WTC11 (cell line): ENCODE measurements at regions not wholly inside any gene's neighbourhood (a gene's known extent, or its start where the extent isn't known, plus 50 kb on each side); places are given as distances from the start of the nearest gene placed in this dataset.

ENCODE experiments used
- ATAC-seq: fragments of 200-7000 bp; cut with Tn5 transposase; 2 replicates; pipeline ENCODE4 v1.10.0; 2021; ENCODE audit warnings: mild to moderate bottlenecking, moderate library complexity
- CTCF ChIA-PET: fragments of 300-600 bp; sonication (Branson Sonifier 250); formaldehyde crosslinking; loops from one replicate; lab custom pipeline; 2021; ENCODE audit warnings: antibody characterized with exemption; lab: Charles Lee
- POLR2A ChIA-PET: fragments of 350-600 bp; sonication (Branson Sonifier 250); formaldehyde crosslinking; loops from one replicate; lab custom pipeline; 2021; ENCODE audit warnings: antibody characterized with exemption; lab: Charles Lee
- DNase-seq: peaks from one replicate; pipeline ENCODE4 v3.0.0; 2021; ENCODE audit warnings: low spot score
- H3K27ac Mint-ChIP-seq: 2 replicates; pipeline ENCODE4 v1.8.0; 2021; ENCODE audit warnings: mixed read lengths
- H3K27me3 Mint-ChIP-seq: 2 replicates; pipeline ENCODE4 v1.8.0; 2021; ENCODE audit warnings: low read depth, mild to moderate bottlenecking, moderate library complexity, mixed read lengths
- H3K36me3 Mint-ChIP-seq: 2 replicates; pipeline ENCODE4 v1.8.0; 2021; ENCODE audit warnings: mixed read lengths
- H3K4me1 Mint-ChIP-seq: 2 replicates; pipeline ENCODE4 v1.8.0; 2022; ENCODE audit warnings: mixed read lengths
- H3K4me3 Mint-ChIP-seq: 2 replicates; pipeline ENCODE4 v1.8.0; 2021; ENCODE audit warnings: mild to moderate bottlenecking, moderate library complexity, mixed read lengths
- H3K9me3 Mint-ChIP-seq: 2 replicates; pipeline ENCODE4 v1.8.0; 2021; ENCODE audit warnings: mixed read lengths
- ARID4B ChIP-seq: sonication (generic); formaldehyde crosslinking; IDR thresholded peaks from 2 replicates; pipeline ENCODE4 v1.8.0; 2023; ENCODE audit warnings: missing genetic modification reagents, mild to moderate bottlenecking, borderline replicate concordance
- CDX4 ChIP-seq: fragments of 250-450 bp; sonication (Bioruptor Pico); IDR thresholded peaks from 2 replicates; pipeline ENCODE4 v1.9.0; 2021; ENCODE audit warnings: moderate library complexity, mild to moderate bottlenecking, inconsistent platforms, borderline replicate concordance
- CREB1 ChIP-seq: sonication (generic); formaldehyde crosslinking; IDR thresholded peaks from 2 replicates; pipeline ENCODE4 v1.8.0; 2023; ENCODE audit warnings: mild to moderate bottlenecking, missing genetic modification reagents
- CREM ChIP-seq: sonication (generic); formaldehyde crosslinking; IDR thresholded peaks from 2 replicates; pipeline ENCODE4 v1.8.1; 2022; ENCODE audit warnings: mild to moderate bottlenecking, missing genetic modification reagents, moderate library complexity
- FOXJ3 ChIP-seq: sonication (generic); formaldehyde crosslinking; IDR thresholded peaks from 2 replicates; pipeline ENCODE4 v1.9.0; 2021; ENCODE audit warnings: missing genetic modification reagents, mild to moderate bottlenecking, borderline replicate concordance
- GTF2I ChIP-seq: fragments of 250-450 bp; sonication (Bioruptor Pico); conservative IDR thresholded peaks from 2 replicates; pipeline ENCODE4 v1.4.0; 2021; ENCODE audit warnings: mild to moderate bottlenecking
- HMGXB4 ChIP-seq: sonication (generic); formaldehyde crosslinking; IDR thresholded peaks from 2 replicates; pipeline ENCODE4 v1.8.1; 2023; ENCODE audit warnings: mild to moderate bottlenecking, moderate library complexity, missing genetic modification reagents
- JAZF1 ChIP-seq: fragments of 250-450 bp; sonication (Bioruptor Pico); IDR thresholded peaks from 2 replicates; pipeline ENCODE4 v1.9.0; 2021; ENCODE audit warnings: moderate library complexity, mild to moderate bottlenecking, inconsistent platforms
- JUN ChIP-seq: sonication (generic); formaldehyde crosslinking; IDR thresholded peaks from 2 replicates; pipeline ENCODE4 v1.8.0; 2023; ENCODE audit warnings: mild to moderate bottlenecking, missing genetic modification reagents
- KAT7 ChIP-seq: sonication (generic); formaldehyde crosslinking; IDR thresholded peaks from 2 replicates; pipeline ENCODE4 v1.8.1; 2023; ENCODE audit warnings: missing genetic modification reagents, mild to moderate bottlenecking, borderline replicate concordance
- MXD4 ChIP-seq: fragments of 250-450 bp; sonication (Bioruptor Pico); IDR thresholded peaks from 2 replicates; pipeline ENCODE4 v1.8.0; 2021; ENCODE audit warnings: mild to moderate bottlenecking, moderate library complexity, borderline replicate concordance
- NFE2L1 ChIP-seq: sonication (generic); formaldehyde crosslinking; IDR thresholded peaks from 2 replicates; pipeline ENCODE4 v1.8.1; 2023; ENCODE audit warnings: missing genetic modification reagents
- SOX15 ChIP-seq: fragments of 250-450 bp; sonication (Bioruptor Pico); IDR thresholded peaks from 2 replicates; pipeline ENCODE4 v1.9.0; 2021; ENCODE audit warnings: mild to moderate bottlenecking
- TEAD1 ChIP-seq: sonication (generic); formaldehyde crosslinking; IDR thresholded peaks from 2 replicates; pipeline ENCODE4 v1.8.0; 2022; ENCODE audit warnings: mild to moderate bottlenecking, missing genetic modification reagents
- TF ChIP-seq, protein P1 (sequence below): sonication (generic); formaldehyde crosslinking; IDR thresholded peaks from 2 replicates; pipeline ENCODE4 v1.8.1; 2023; ENCODE audit warnings: mild to moderate bottlenecking, missing genetic modification reagents, borderline replicate concordance
- TF ChIP-seq, protein P2 (sequence below): sonication (generic); formaldehyde crosslinking; IDR thresholded peaks from 2 replicates; pipeline ENCODE4 v1.8.0; 2022; ENCODE audit warnings: mild to moderate bottlenecking, missing genetic modification reagents
- TF ChIP-seq, protein P3 (sequence below): sonication (generic); formaldehyde crosslinking; IDR thresholded peaks from 2 replicates; pipeline ENCODE4 v1.8.0; 2022; ENCODE audit warnings: mild to moderate bottlenecking, missing genetic modification reagents
- TF ChIP-seq, protein P4 (sequence below): sonication (generic); formaldehyde crosslinking; IDR thresholded peaks from 2 replicates; pipeline ENCODE4 v1.8.0; 2022; ENCODE audit warnings: mild to moderate bottlenecking, missing genetic modification reagents
- TF ChIP-seq, protein P5 (sequence below): sonication (generic); formaldehyde crosslinking; IDR thresholded peaks from 2 replicates; pipeline ENCODE4 v1.8.1; 2022; ENCODE audit warnings: missing genetic modification reagents, borderline replicate concordance
- TF ChIP-seq, protein P6 (sequence below): sonication (generic); formaldehyde crosslinking; IDR thresholded peaks from 2 replicates; pipeline ENCODE4 v1.8.1; 2022; ENCODE audit warnings: low read depth, missing genetic modification reagents, borderline replicate concordance

DNA sequence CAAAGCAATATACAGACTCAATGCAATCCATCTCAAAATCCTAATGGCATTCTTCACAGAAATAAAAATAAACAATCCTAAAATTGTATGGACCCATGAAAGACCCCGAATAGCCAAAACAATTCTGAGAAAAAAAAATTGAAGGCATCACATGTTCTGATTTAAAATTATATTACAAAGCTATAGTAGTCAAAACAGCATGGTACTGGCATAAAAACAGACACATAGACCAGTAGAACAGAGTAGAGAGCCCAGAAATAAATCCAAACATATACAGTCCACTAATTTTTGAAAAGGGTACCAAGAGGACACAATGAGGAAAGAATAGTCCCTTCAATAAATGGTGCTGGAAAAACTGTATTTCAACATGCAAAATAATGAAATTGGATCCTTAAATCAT is 70.4 kb upstream of the THRB start:
- no peak for DNase-seq
- no peak for TF ChIP-seq KAT7
- no peak for TF ChIP-seq NFE2L1 (CRISPR knock-in tag)
- no peak for TF ChIP-seq ARID4B (CRISPR knock-in tag)
- TF ChIP-seq GTF2I: 0 out of 2 replicates have a peak, but pooled peaks have one; percentile 43
- TF ChIP-seq, protein P1, sequence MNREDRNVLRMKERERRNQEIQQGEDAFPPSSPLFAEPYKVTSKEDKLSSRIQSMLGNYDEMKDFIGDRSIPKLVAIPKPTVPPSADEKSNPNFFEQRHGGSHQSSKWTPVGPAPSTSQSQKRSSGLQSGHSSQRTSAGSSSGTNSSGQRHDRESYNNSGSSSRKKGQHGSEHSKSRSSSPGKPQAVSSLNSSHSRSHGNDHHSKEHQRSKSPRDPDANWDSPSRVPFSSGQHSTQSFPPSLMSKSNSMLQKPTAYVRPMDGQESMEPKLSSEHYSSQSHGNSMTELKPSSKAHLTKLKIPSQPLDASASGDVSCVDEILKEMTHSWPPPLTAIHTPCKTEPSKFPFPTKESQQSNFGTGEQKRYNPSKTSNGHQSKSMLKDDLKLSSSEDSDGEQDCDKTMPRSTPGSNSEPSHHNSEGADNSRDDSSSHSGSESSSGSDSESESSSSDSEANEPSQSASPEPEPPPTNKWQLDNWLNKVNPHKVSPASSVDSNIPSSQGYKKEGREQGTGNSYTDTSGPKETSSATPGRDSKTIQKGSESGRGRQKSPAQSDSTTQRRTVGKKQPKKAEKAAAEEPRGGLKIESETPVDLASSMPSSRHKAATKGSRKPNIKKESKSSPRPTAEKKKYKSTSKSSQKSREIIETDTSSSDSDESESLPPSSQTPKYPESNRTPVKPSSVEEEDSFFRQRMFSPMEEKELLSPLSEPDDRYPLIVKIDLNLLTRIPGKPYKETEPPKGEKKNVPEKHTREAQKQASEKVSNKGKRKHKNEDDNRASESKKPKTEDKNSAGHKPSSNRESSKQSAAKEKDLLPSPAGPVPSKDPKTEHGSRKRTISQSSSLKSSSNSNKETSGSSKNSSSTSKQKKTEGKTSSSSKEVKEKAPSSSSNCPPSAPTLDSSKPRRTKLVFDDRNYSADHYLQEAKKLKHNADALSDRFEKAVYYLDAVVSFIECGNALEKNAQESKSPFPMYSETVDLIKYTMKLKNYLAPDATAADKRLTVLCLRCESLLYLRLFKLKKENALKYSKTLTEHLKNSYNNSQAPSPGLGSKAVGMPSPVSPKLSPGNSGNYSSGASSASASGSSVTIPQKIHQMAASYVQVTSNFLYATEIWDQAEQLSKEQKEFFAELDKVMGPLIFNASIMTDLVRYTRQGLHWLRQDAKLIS (CRISPR knock-in tag): no peak
- TF ChIP-seq JAZF1: no peak
- POLR2A ChIA-PET: no interaction called here
- Mint-ChIP-seq H3K9me3 (peaks cover 17% of the 10 kb centered on the region), H3K36me3 (no peaks in the 10 kb centered on the region), H3K4me1 (peaks cover 2% of the 10 kb centered on the region), H3K27me3 (no peaks in the 10 kb centered on the region), H3K4me3 (no peak overlapping the region), H3K27ac (no peak overlapping the region)
- CTCF ChIA-PET: no interaction called here
- ATAC-seq: no peak

DNA sequence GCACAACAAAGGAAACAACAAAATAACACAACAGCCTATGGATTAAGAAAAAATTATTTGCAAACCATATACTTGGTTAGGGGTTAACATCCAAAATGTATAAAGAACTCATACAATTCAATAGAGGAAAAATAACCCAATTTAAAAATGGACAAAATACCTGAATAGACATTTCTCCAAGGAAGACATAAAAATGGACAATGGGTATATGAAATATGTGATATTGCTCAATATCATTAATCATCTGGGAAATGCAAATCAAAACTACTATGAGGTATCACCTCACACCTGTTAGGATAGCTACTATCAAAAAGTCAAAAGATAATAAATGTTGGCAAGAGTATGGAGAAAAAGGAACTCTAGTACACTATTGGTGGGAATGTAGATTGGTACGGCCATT is 71.0 kb upstream of the THRB start:
- H3K27me3 Mint-ChIP-seq: no peaks in the 10 kb centered on the region
- H3K9me3 Mint-ChIP-seq: peaks cover 17% of the 10 kb centered on the region
- H3K4me3 Mint-ChIP-seq: no peak overlapping the region
- no peak overlapping the region for H3K27ac Mint-ChIP-seq
- CTCF ChIA-PET: no interaction called here
- POLR2A ChIA-PET: no interaction called here
- no peak for ATAC-seq
- no peak for DNase-seq
- no peaks in the 10 kb centered on the region for H3K36me3 Mint-ChIP-seq
- H3K4me1 Mint-ChIP-seq: no peaks in the 10 kb centered on the region
- TF ChIP-seq SOX15 (CRISPR knock-in tag) (no peak), FOXJ3 (CRISPR knock-in tag) (no peak), HMGXB4 (CRISPR knock-in tag) (no peak), CDX4 (CRISPR knock-in tag) (no peak), TEAD1 (CRISPR knock-in tag) (no peak), JUN (no peak), CREM (CRISPR knock-in tag) (no peak), MXD4 (CRISPR knock-in tag) (no peak), JAZF1 (no peak), CREB1 (CRISPR knock-in tag) (no peak)
- TF ChIP-seq, protein P2, sequence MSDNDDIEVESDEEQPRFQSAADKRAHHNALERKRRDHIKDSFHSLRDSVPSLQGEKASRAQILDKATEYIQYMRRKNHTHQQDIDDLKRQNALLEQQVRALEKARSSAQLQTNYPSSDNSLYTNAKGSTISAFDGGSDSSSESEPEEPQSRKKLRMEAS (CRISPR knock-in tag): no peak
- TF ChIP-seq, protein P3, sequence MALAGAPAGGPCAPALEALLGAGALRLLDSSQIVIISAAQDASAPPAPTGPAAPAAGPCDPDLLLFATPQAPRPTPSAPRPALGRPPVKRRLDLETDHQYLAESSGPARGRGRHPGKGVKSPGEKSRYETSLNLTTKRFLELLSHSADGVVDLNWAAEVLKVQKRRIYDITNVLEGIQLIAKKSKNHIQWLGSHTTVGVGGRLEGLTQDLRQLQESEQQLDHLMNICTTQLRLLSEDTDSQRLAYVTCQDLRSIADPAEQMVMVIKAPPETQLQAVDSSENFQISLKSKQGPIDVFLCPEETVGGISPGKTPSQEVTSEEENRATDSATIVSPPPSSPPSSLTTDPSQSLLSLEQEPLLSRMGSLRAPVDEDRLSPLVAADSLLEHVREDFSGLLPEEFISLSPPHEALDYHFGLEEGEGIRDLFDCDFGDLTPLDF (CRISPR knock-in tag): no peak
- TF ChIP-seq, protein P4, sequence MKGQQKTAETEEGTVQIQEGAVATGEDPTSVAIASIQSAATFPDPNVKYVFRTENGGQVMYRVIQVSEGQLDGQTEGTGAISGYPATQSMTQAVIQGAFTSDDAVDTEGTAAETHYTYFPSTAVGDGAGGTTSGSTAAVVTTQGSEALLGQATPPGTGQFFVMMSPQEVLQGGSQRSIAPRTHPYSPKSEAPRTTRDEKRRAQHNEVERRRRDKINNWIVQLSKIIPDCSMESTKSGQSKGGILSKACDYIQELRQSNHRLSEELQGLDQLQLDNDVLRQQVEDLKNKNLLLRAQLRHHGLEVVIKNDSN (CRISPR knock-in tag): no peak
- TF ChIP-seq, protein P5, sequence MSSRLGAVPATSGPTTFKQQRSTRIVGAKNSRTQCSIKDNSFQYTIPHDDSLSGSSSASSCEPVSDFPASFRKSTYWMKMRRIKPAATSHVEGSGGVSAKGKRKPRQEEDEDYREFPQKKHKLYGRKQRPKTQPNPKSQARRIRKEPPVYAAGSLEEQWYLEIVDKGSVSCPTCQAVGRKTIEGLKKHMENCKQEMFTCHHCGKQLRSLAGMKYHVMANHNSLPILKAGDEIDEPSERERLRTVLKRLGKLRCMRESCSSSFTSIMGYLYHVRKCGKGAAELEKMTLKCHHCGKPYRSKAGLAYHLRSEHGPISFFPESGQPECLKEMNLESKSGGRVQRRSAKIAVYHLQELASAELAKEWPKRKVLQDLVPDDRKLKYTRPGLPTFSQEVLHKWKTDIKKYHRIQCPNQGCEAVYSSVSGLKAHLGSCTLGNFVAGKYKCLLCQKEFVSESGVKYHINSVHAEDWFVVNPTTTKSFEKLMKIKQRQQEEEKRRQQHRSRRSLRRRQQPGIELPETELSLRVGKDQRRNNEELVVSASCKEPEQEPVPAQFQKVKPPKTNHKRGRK (CRISPR knock-in tag): no peak
- TF ChIP-seq, protein P6, sequence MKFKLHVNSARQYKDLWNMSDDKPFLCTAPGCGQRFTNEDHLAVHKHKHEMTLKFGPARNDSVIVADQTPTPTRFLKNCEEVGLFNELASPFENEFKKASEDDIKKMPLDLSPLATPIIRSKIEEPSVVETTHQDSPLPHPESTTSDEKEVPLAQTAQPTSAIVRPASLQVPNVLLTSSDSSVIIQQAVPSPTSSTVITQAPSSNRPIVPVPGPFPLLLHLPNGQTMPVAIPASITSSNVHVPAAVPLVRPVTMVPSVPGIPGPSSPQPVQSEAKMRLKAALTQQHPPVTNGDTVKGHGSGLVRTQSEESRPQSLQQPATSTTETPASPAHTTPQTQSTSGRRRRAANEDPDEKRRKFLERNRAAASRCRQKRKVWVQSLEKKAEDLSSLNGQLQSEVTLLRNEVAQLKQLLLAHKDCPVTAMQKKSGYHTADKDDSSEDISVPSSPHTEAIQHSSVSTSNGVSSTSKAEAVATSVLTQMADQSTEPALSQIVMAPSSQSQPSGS (CRISPR knock-in tag): no peak
